Effector CD8-positive, alpha-beta T cell (primary cell): ENCODE measurements at regions not wholly inside any gene's neighbourhood (a gene's known extent, or its start where the extent isn't known, plus 50 kb on each side); places are given as distances from the start of the nearest gene placed in this dataset.

ENCODE experiments used
- DNase-seq: peaks from one replicate; lab custom pipeline; 2025; lab: John Stamatoyannopoulos, UW

- DNase-seq: no peak
These were observed 61.6 kb upstream of the CXCR4 start for GRCh38 chr2:136179602-136179975.

GRCh38 chr2:136178941-136179601 is 61.1 kb upstream of the CXCR4 start:
- no peak for DNase-seq

- no peak for DNase-seq
These were observed 57.9 kb upstream of the CXCR4 start for GRCh38 chr2:136175868-136176267.

- no peak for DNase-seq
These were observed 57.5 kb upstream of the CXCR4 start for GRCh38 chr2:136175466-136175865.

- no peak for DNase-seq
These were observed 55.2 kb upstream of the CXCR4 start for GRCh38 chr2:136173126-136173525.

GRCh38 chr2:136171223-136171622 is 53.3 kb upstream of the CXCR4 start:
- no peak for DNase-seq

GRCh38 chr2:136168720-136169119 is 50.8 kb upstream of the CXCR4 start:
- DNase-seq: no peak

- no peak for DNase-seq
These were observed 49.9 kb upstream of the CXCR4 start for GRCh38 chr2:136167721-136168475.
